ENCODE measurements at regions not wholly inside any gene's neighbourhood (a gene's known extent, or its start where the extent isn't known, plus 50 kb on each side); places are given as distances from the start of the nearest gene placed in this dataset.

DNA sequence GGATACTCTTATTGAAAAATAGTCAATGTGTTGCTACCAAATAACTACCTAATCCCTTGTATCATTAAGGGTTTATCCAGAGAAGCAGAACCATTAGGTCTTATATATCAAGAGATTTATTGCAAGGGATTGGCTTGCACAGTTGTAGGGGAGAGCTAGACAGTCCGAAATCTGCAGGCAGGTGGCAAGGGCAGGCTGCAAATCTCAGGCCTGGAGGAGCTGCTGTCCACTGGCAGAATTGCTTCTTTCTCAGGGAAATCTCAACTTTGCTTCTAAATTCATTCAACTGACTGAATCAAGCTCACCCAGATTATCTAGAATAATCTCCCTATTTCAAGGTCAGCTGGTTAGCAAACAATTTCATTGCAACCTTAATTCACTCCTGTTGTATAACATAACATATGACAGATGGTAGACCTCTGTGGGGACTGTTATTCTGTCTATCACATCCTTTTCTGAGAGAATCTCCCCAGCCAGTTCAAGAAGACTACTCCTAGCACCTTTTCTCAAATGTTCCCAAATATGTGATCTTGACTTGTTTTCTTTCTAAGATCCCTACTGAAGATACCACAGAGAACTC lies 194.2 kb downstream of the NHLRC3 start:
- no peak for DNase-seq (ENCODE audit: insufficient read length, low spot score)
- FAIRE-seq = peak; percentile 87
- no peak for TF ChIP-seq CTCF (IDR thresholded peaks at IDR 0.05; ENCODE audit: insufficient read depth, missing control alignments)

- no peak for FAIRE-seq
- DNase-seq (ENCODE audit: insufficient read length, low spot score) = no peak
- no peak for TF ChIP-seq CTCF (IDR thresholded peaks at IDR 0.05; ENCODE audit: insufficient read depth, missing control alignments)
Observed at GRCh38 chr13:39232999-39233398, 194.7 kb downstream of the NHLRC3 start.

DNA sequence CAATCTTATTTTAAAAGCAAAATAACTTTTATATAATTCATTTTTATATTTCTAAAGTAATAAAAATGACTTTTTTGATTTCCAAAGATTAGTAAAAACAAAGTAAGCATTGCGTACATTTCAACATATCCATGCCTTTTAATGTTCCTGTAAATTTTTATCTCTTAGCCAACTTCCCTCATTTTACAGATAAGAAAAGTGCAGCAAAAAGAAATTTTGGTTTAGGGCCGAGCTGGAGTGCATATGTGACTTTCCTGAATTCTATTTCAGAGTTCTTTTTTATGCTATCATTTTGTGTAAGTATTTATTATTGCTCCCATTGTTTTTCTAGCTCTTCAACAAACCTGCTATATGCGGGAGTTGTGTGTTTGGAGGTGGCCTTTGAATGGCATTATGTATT lies 195.3 kb downstream of the NHLRC3 start:
- no peak for DNase-seq (ENCODE audit: insufficient read length, low spot score)
- no peak for FAIRE-seq
- TF ChIP-seq CTCF (IDR thresholded peaks at IDR 0.05; ENCODE audit: insufficient read depth, missing control alignments) = no peak

DNA sequence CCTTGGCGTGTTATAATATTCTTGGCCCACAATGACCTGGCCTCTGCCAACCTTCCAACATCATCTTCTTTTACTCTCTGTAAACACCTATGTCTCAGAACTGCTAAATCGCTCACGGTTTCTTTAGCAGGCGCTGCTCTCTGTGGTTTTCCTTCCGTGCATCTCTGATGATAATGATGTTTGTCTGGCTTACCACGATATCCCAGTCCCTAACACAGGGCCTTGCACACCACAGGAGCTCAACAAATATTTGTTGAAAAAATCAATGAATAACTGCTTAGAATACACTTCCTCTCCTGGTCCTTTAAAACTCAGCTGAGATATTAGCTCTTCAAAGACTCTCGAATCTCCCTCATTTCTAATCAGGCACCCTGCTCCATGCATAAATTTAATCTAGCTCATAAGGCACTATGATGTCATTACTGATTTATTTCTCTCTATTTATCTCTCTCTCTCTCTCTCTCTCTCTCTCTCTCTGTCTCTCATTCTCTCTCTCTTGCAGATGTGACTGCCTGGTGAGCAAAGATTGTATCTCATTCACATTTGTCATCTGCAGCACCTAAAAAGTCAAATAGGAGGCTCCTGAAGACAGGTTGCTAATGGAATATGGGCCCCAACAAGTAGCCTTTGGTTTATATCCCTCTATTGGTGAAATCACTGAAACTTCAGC lies 206.4 kb downstream of the NHLRC3 start:
- no peak for DNase-seq (ENCODE audit: insufficient read length, low spot score)
- TF ChIP-seq CTCF (IDR thresholded peaks at IDR 0.05; ENCODE audit: insufficient read depth, missing control alignments) = no peak
- FAIRE-seq = no peak

GRCh38 chr13:39245688-39246087 lies 207.4 kb downstream of the NHLRC3 start:
- FAIRE-seq (no peak), DNase-seq (ENCODE audit: insufficient read length, low spot score) (no peak)
- TF ChIP-seq CTCF (IDR thresholded peaks at IDR 0.05; ENCODE audit: insufficient read depth, missing control alignments) = no peak

- DNase-seq (ENCODE audit: insufficient read length, low spot score) (no peak), FAIRE-seq (no peak)
- TF ChIP-seq CTCF (IDR thresholded peaks at IDR 0.05; ENCODE audit: insufficient read depth, missing control alignments) = no peak
Observed at GRCh38 chr13:39249982-39250381, 211.7 kb downstream of the NHLRC3 start.

GRCh38 chr13:39250440-39250839 lies 212.2 kb downstream of the NHLRC3 start:
- TF ChIP-seq CTCF (IDR thresholded peaks at IDR 0.05; ENCODE audit: insufficient read depth, missing control alignments) = no peak
- FAIRE-seq (no peak), DNase-seq (ENCODE audit: insufficient read length, low spot score) (no peak)

All from D721Med (cell line).